HFFc6 (cell line): ENCODE measurements at regions not wholly inside any gene's neighbourhood (a gene's known extent, or its start where the extent isn't known, plus 50 kb on each side); places are given as distances from the start of the nearest gene placed in this dataset.

Experiments
- DNase-seq: peaks from one replicate; pipeline ENCODE4 v3.0.0-alpha.2; 2018
- H3K27ac Mint-ChIP-seq: 2 replicates; pipeline ENCODE4 v1.8.0; 2020; ENCODE audit warnings: mild to moderate bottlenecking, mixed read lengths
- H3K27me3 Mint-ChIP-seq: 2 replicates; pipeline ENCODE4 v1.8.0; 2021; ENCODE audit warnings: mild to moderate bottlenecking, moderate library complexity, mixed read lengths; ENCODE audit not compliant: insufficient read depth
- H3K36me3 Mint-ChIP-seq: 2 replicates; pipeline ENCODE4 v1.8.0; 2021; ENCODE audit warnings: low read depth, mixed read lengths
- H3K4me1 Mint-ChIP-seq: 2 replicates; pipeline ENCODE4 v1.8.0; 2020; ENCODE audit warnings: low read depth, mixed read lengths
- H3K4me3 Mint-ChIP-seq: 2 replicates; pipeline ENCODE4 v1.8.0; 2020; ENCODE audit warnings: mild to moderate bottlenecking, moderate library complexity, mixed read lengths
- H3K9me3 Mint-ChIP-seq: 2 replicates; pipeline ENCODE4 v1.8.0; 2020; ENCODE audit warnings: mild to moderate bottlenecking, mixed read lengths
- CTCF ChIP-seq: fragments of 200-600 bp; sonication (generic); IDR thresholded peaks from 2 replicates; pipeline ENCODE4 v1.5.0; 2021; ENCODE audit warnings: antibody characterized with exemption, mild to moderate bottlenecking

GRCh38 chr5:173762045-173762444, 126.1 kb upstream of the CPEB4 start:
- peaks cover 9% of the 10 kb centered on the region for H3K27me3 Mint-ChIP-seq
- H3K9me3 Mint-ChIP-seq: no peaks in the 10 kb centered on the region
- no peak for TF ChIP-seq CTCF
- H3K36me3 Mint-ChIP-seq: no peaks in the 10 kb centered on the region
- no peak overlapping the region for H3K4me3 Mint-ChIP-seq
- no peak overlapping the region for H3K27ac Mint-ChIP-seq
- peaks cover 22% of the 10 kb centered on the region for H3K4me1 Mint-ChIP-seq
- DNase-seq: no peak

GRCh38 chr5:173762930-173763329, 125.2 kb upstream of the CPEB4 start:
- Mint-ChIP-seq H3K27me3 (peaks cover 9% of the 10 kb centered on the region), H3K36me3 (no peaks in the 10 kb centered on the region), H3K27ac (no peak overlapping the region), H3K9me3 (no peaks in the 10 kb centered on the region), H3K4me3 (no peak overlapping the region), H3K4me1 (peaks cover 22% of the 10 kb centered on the region)
- DNase-seq: no peak
- no peak for TF ChIP-seq CTCF

GRCh38 chr5:173763410-173763809, 124.7 kb upstream of the CPEB4 start:
- peaks cover 9% of the 10 kb centered on the region for H3K27me3 Mint-ChIP-seq
- H3K9me3 Mint-ChIP-seq: no peaks in the 10 kb centered on the region
- no peak overlapping the region for H3K27ac Mint-ChIP-seq
- H3K36me3 Mint-ChIP-seq: no peaks in the 10 kb centered on the region
- H3K4me1 Mint-ChIP-seq: peaks cover 22% of the 10 kb centered on the region
- no peak overlapping the region for H3K4me3 Mint-ChIP-seq
- DNase-seq: no peak
- no peak for TF ChIP-seq CTCF

- peak; percentile 95 for DNase-seq
- Mint-ChIP-seq H3K36me3 (no peaks in the 10 kb centered on the region), H3K27me3 (peaks cover 11% of the 10 kb centered on the region), H3K9me3 (no peaks in the 10 kb centered on the region), H3K27ac (peak overlapping the region; percentile 71), H3K4me3 (peak overlapping the region; percentile 36), H3K4me1 (peaks cover 22% of the 10 kb centered on the region)
- no peak for TF ChIP-seq CTCF
Measured at GRCh38 chr5:173764332-173765028, 123.7 kb upstream of the CPEB4 start.

GRCh38 chr5:173765029-173765644, 123.0 kb upstream of the CPEB4 start:
- Mint-ChIP-seq H3K4me1 (peaks cover 20% of the 10 kb centered on the region), H3K27me3 (peaks cover 16% of the 10 kb centered on the region), H3K36me3 (no peaks in the 10 kb centered on the region; the same call in 1 of the 2 replicates), H3K4me3 (no peak overlapping the region), H3K27ac (no peak overlapping the region; the same call in 1 of the 2 replicates), H3K9me3 (no peaks in the 10 kb centered on the region)
- no peak for TF ChIP-seq CTCF
- no peak for DNase-seq
